ENCODE measurements at regions not wholly inside any gene's neighbourhood (a gene's known extent, or its start where the extent isn't known, plus 50 kb on each side); places are given as distances from the start of the nearest gene placed in this dataset.

GRCh38 chr5:153399595-153399994 lies 90.9 kb upstream of the GRIA1 start:
- POLR2A ChIA-PET, result no interaction called here
- no peak overlapping the region for H3K27ac Mint-ChIP-seq

GRCh38 chr5:153400931-153401330 lies 89.5 kb upstream of the GRIA1 start:
- no peaks in the 10 kb centered on the region for H3K27me3 Mint-ChIP-seq
- H3K36me3 Mint-ChIP-seq, result no peaks in the 10 kb centered on the region
- H3K9me3 Mint-ChIP-seq, result peaks cover 0 to 6% (median 0%) of the 10 kb centered on the region in 9 donors
- H3K27ac Mint-ChIP-seq, result no peak overlapping the region
- H3K4me1 Mint-ChIP-seq, result no peaks in the 10 kb centered on the region
- no peak overlapping the region for H3K4me3 Mint-ChIP-seq
- ATAC-seq (no peak), DNase-seq (no peak)
- POLR2A ChIA-PET, result no interaction called here

More at GRCh38 chr5:153399595-153399994, 90.9 kb upstream of the GRIA1 start:
- Mint-ChIP-seq H3K36me3 (no peaks in the 10 kb centered on the region), H3K4me1 (no peaks in the 10 kb centered on the region), H3K27me3 (no peaks in the 10 kb centered on the region), H3K9me3 (peaks cover 0 to 6% (median 0%) of the 10 kb centered on the region in 9 donors), H3K4me3 (no peak overlapping the region)
- DNase-seq, result no peak
- no peak for ATAC-seq

- Mint-ChIP-seq H3K27ac (no peak overlapping the region), H3K4me1 (peaks cover 0 to 1% (median 0%) of the 10 kb centered on the region in 4 donors), H3K36me3 (no peaks in the 10 kb centered on the region), H3K9me3 (peaks cover 0 to 6% (median 0%) of the 10 kb centered on the region in 9 donors), H3K27me3 (peaks cover 0 to 2% (median 0%) of the 10 kb centered on the region in 5 donors), H3K4me3 (no peak overlapping the region)
- POLR2A ChIA-PET, result no interaction called here
- no peak for ATAC-seq
- DNase-seq, result no peak
Observed at GRCh38 chr5:153402550-153402949, 87.9 kb upstream of the GRIA1 start.

GRCh38 chr5:153403470-153403869 lies 87.0 kb upstream of the GRIA1 start:
- DNase-seq (no peak), ATAC-seq (no peak)
- no peaks in the 10 kb centered on the region for H3K36me3 Mint-ChIP-seq
- H3K9me3 Mint-ChIP-seq, result peaks cover 0 to 5% (median 0%) of the 10 kb centered on the region in 9 donors
- no peak overlapping the region for H3K4me3 Mint-ChIP-seq
- H3K4me1 Mint-ChIP-seq, result peaks cover 0 to 1% (median 0%) of the 10 kb centered on the region in 4 donors
- POLR2A ChIA-PET, result no interaction called here
- peaks cover 0 to 5% (median 0%) of the 10 kb centered on the region in 5 donors for H3K27me3 Mint-ChIP-seq
- no peak overlapping the region for H3K27ac Mint-ChIP-seq

GRCh38 chr5:153404747-153405146 lies 85.7 kb upstream of the GRIA1 start:
- Mint-ChIP-seq H3K36me3 (no peaks in the 10 kb centered on the region), H3K4me3 (no peak overlapping the region), H3K9me3 (peaks cover 0 to 5% (median 0%) of the 10 kb centered on the region in 9 donors), H3K27me3 (peaks cover 0 to 5% (median 0%) of the 10 kb centered on the region in 5 donors), H3K27ac (no peak overlapping the region), H3K4me1 (peaks cover 0 to 1% (median 0%) of the 10 kb centered on the region in 4 donors)
- POLR2A ChIA-PET, result no interaction called here
- ATAC-seq (no peak), DNase-seq (no peak)

- peaks cover 0 to 10% (median 4%) of the 10 kb centered on the region in 9 donors for H3K9me3 Mint-ChIP-seq
- ATAC-seq (no peak), DNase-seq (no peak)
- H3K36me3 Mint-ChIP-seq, result no peaks in the 10 kb centered on the region
- H3K27me3 Mint-ChIP-seq, result peaks cover 0 to 6% (median 0%) of the 10 kb centered on the region in 5 donors
- H3K27ac Mint-ChIP-seq, result no peak overlapping the region
- no peak overlapping the region for H3K4me3 Mint-ChIP-seq
- POLR2A ChIA-PET, result no interaction called here
- no peaks in the 10 kb centered on the region for H3K4me1 Mint-ChIP-seq
Observed at GRCh38 chr5:153421676-153422075, 68.8 kb upstream of the GRIA1 start.

- H3K4me1 Mint-ChIP-seq, result no peaks in the 10 kb centered on the region
- DNase-seq (no peak), ATAC-seq (no peak)
- H3K36me3 Mint-ChIP-seq, result no peaks in the 10 kb centered on the region
- peaks cover 0 to 6% (median 0%) of the 10 kb centered on the region in 5 donors for H3K27me3 Mint-ChIP-seq
- H3K4me3 Mint-ChIP-seq, result no peak overlapping the region
- peaks cover 0 to 11% (median 3%) of the 10 kb centered on the region in 9 donors for H3K9me3 Mint-ChIP-seq
- no peak overlapping the region for H3K27ac Mint-ChIP-seq
- POLR2A ChIA-PET, result no interaction called here
Observed at GRCh38 chr5:153425914-153426313, 64.6 kb upstream of the GRIA1 start.

GRCh38 chr5:153429761-153430380 lies 60.6 kb upstream of the GRIA1 start:
- peaks cover 0 to 15% (median 8%) of the 10 kb centered on the region in 5 donors for H3K27me3 Mint-ChIP-seq
- H3K4me3 Mint-ChIP-seq, result no peak overlapping the region

GRCh38 chr5:153432583-153432982 lies 57.9 kb upstream of the GRIA1 start:
- Mint-ChIP-seq H3K9me3 (peaks cover 0 to 20% (median 0%) of the 10 kb centered on the region in 9 donors), H3K27me3 (peaks cover 0 to 17% (median 8%) of the 10 kb centered on the region in 5 donors), H3K36me3 (no peaks in the 10 kb centered on the region), H3K27ac (no peak overlapping the region), H3K4me3 (no peak overlapping the region), H3K4me1 (peaks cover 0 to 6% (median 0%) of the 10 kb centered on the region in 4 donors)
- POLR2A ChIA-PET, result no interaction called here
- no peak for DNase-seq
- ATAC-seq, result no peak

More at GRCh38 chr5:153429761-153430380, 60.6 kb upstream of the GRIA1 start:
- Mint-ChIP-seq H3K4me1 (peaks cover 0 to 5% (median 0%) of the 10 kb centered on the region in 4 donors), H3K9me3 (peaks cover 0 to 13% (median 3%) of the 10 kb centered on the region in 9 donors), H3K36me3 (no peaks in the 10 kb centered on the region), H3K27ac (no peak overlapping the region)
- ATAC-seq, result no peak
- POLR2A ChIA-PET, result no interaction called here
- DNase-seq, result no peak

- POLR2A ChIA-PET, result no interaction called here
- H3K36me3 Mint-ChIP-seq, result no peaks in the 10 kb centered on the region
- no peak for DNase-seq
- H3K4me3 Mint-ChIP-seq, result no peak overlapping the region
- H3K27ac Mint-ChIP-seq, result peak overlapping the region in 1 of 10 donors; percentile 67
- peaks cover 0 to 6% (median 0%) of the 10 kb centered on the region in 4 donors for H3K4me1 Mint-ChIP-seq
- peaks cover 0 to 17% (median 8%) of the 10 kb centered on the region in 5 donors for H3K27me3 Mint-ChIP-seq
- peaks cover 0 to 28% (median 0%) of the 10 kb centered on the region in 9 donors for H3K9me3 Mint-ChIP-seq
- ATAC-seq, result no peak
Observed at GRCh38 chr5:153437251-153437650, 53.2 kb upstream of the GRIA1 start.

GRCh38 chr5:153439130-153439529 lies 51.3 kb upstream of the GRIA1 start:
- Mint-ChIP-seq H3K4me3 (no peak overlapping the region), H3K27me3 (peaks cover 0 to 3% (median 2%) of the 10 kb centered on the region in 5 donors), H3K27ac (no peak overlapping the region), H3K4me1 (peaks cover 0 to 1% (median 0%) of the 10 kb centered on the region in 4 donors), H3K36me3 (no peaks in the 10 kb centered on the region), H3K9me3 (peaks cover 0 to 17% (median 0%) of the 10 kb centered on the region in 9 donors)
- ATAC-seq, result no peak
- POLR2A ChIA-PET, result no interaction called here
- no peak for DNase-seq

Data from naive thymus-derived CD8-positive, alpha-beta T cell (primary cell).